Activated CD4-positive, alpha-beta T cell treated with anti-CD3 and anti-CD28 coated beads, Interleukin-2, Interleukin-6, amounts not matched to agents 100 ng/mL and 50 ng/mL, durations not matched to agents 16 hours and 8 hours (primary cell): ENCODE measurements at regions not wholly inside any gene's neighbourhood (a gene's known extent, or its start where the extent isn't known, plus 50 kb on each side); places are given as distances from the start of the nearest gene placed in this dataset.
"Not testable (repeated sequence)": the region's sequence is repeated elsewhere in the genome, so short reads cannot be mapped to it uniquely, and the experiment has no call there.

Experiments used
- DNase-seq: peaks from one replicate; pipeline ENCODE4 v3.0.0-alpha.2; 2020

- DNase-seq, result no peak
Observed at GRCh38 chr17:62150471-62150870, 85.4 kb upstream of the MED13 start.

- no peak for DNase-seq
Observed at GRCh38 chr17:62149961-62150360, 84.9 kb upstream of the MED13 start.

GRCh38 chr17:62147284-62147683 is 82.2 kb upstream of the MED13 start:
- no peak for DNase-seq

DNA sequence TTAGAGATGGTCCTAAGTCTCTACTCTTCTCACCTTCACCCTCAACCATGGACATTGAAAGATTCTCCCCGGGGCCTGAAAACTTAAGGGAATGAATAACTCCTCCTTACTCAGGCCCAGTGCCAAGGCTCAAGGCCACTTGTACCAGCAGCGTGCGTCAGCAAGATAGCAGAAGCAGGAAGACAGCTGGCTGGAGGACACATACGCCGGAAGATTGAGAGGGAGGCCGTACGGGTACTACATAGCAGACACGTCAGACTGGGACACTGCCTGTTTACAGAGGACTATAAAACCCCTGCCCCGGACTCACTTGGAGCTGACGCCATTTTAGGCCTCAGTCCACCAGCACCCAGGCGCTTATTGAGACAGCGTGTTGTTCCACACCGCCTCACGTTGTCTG is 75.8 kb upstream of the MED13 start:
- no peak for DNase-seq

- no peak for DNase-seq
Observed at GRCh38 chr17:62140376-62140775, 75.3 kb upstream of the MED13 start.

DNA sequence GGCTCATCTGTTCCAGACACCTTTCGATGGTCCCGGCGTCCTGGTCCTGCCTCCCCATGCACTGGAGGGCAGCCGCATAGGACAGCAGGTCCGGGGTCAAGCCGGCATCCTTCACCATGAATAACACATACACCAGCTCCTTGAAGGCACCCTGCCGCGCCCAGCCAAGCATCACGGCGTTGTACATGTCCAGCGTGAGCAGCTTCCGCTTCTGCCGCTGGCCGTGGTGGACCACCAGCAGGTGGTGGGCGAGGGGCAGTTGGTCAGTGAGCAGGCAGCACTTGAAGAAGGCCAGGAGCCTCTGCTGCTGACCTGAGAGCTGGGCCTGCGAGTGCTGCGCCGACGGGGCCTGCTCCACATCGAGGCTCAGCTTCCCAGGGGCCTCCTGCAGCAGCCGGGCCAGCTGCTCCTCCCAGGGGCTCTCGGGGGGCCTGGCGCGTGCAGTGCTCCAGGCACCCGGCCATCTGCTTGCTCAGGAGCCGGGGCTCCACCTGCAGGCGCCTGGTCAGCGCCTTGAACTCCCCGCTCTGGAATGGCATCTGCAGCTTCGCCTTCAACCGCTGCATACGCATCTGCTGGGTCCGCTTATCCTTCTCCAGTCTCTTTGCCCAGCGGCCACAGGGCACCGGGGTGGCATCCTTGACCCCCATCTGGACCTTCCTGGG is 74.7 kb upstream of the MED13 start:
- DNase-seq, result not testable (repeated sequence)

- DNase-seq, result no peak
Observed at GRCh38 chr17:62139141-62139540, 74.1 kb upstream of the MED13 start.

GRCh38 chr17:62138676-62139121 is 73.6 kb upstream of the MED13 start:
- DNase-seq, result peak; percentile 30

GRCh38 chr17:62137734-62138624 is 72.9 kb upstream of the MED13 start:
- not testable (repeated sequence) for DNase-seq

- DNase-seq, result not testable (repeated sequence)
Observed at GRCh38 chr17:62137013-62137733, 72.1 kb upstream of the MED13 start.

DNA sequence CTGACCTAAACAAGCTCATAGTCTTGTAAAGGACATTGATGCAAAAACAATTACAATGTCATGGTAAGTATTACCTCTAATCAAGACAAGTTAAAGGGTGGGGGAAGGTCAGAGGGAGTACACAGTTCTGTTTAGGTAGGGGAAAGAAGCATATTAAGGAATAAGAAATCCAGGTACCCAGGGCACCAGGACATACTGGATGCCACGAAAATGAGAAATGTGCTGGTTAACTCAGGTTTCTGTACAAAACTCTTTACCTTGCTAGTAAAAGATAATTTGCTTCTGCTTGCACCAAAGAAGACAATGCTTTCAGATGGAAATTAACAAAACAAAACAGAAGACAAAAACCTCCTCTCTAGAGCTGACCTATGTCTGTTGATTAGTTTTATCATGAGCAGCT is 70.7 kb upstream of the MED13 start:
- no peak for DNase-seq

DNA sequence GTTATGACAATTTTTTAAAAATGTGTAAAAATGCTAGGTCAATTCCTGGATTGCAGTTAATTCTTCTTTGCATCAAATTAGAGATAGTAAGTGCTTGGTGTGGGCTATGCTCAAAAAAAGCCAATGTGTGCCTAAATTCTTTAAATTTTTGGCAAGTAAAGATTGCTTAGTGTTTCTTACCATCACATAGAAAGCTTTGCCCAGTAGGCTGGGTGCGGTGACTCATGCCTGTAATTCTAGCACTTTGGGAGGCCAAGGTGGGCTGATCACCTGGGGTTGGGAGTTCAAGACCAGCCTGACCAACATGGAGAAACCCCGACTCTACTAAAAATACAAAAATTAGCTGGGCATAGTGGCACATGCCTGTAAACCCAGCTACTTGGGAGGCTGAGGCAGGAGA is 70.0 kb upstream of the MED13 start:
- DNase-seq, result not testable (repeated sequence)

DNA sequence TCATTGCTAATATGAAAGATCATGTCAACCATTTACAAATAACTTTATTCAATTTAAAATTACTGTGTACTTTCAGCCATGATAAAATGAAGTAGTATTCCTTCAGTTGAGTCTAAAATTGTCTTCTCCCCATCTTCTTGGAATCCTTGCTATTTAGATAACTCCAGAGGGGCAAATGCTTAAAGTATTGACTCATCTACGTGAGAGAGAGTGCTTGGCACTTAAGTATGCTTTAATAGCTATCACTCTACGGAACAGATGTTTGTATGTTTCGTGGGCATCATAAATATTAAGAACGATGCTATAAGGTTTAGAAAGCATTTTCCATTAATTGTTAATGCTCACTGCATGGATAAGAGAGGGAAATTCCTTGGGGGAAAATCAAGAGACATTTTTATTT is 69.3 kb upstream of the MED13 start:
- DNase-seq, result no peak

- not testable (repeated sequence) for DNase-seq
Observed at GRCh38 chr17:62131271-62131670, 66.2 kb upstream of the MED13 start.

DNA sequence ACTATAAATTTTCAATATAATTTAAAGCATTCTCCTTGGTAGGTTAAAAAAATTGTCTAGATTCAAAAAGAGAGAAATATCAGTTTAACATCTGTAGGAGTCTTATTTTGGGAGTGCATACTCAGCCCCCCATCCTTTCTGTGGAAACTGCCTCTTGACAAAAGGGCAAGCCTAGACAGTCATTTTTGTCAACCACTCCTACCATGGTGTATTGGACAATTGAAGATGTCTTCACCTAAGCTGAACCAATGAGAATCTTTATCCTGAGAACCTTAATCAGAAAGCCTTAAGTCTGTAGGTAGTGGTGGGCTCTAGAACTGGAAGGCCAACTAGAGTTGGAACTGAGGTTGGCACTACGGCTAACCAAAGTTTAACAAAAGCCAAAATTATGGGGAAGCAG is 65.7 kb upstream of the MED13 start:
- DNase-seq, result no peak

- DNase-seq, result no peak
Observed at GRCh38 chr17:62126292-62126691, 61.2 kb upstream of the MED13 start.

DNA sequence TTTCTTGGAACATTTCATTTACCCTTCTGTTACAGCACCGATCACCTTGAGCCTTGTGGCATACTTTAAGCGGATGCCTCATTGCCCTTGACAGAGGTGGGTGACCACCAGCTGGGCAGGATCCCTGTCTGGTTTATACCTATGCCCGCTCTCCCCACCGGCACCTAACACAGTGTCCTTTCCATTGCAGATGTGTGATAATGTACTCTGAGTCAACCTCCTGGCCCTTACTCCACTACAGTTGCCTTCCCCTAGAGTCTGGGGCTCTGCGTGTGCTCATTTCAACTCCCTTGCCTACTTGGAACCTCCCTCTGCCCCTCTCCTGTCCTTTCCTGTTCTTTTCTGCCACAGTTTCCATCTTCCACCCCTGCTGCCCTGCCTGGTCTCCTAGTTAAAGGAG is 60.2 kb upstream of the MED13 start:
- no peak for DNase-seq

GRCh38 chr17:62121025-62121730 is 56.1 kb upstream of the MED13 start:
- no peak for DNase-seq

GRCh38 chr17:62119373-62119772 is 54.3 kb upstream of the MED13 start:
- peak; percentile 73 for DNase-seq
